Esophagus (tissue), 2 donors: ENCODE measurements at regions not wholly inside any gene's neighbourhood (a gene's known extent, or its start where the extent isn't known, plus 50 kb on each side); places are given as distances from the start of the nearest gene placed in this dataset.

Experiments
- H3K27ac ChIP-seq, 2 donors: one replicate each; pipeline ENCODE4 v1.5.1; 2013; ENCODE audit warnings: low read depth in 2 of 2, mild to moderate bottlenecking in 2 of 2, inconsistent platforms in 1 of 2, low read length in 1 of 2, moderate library complexity in 1 of 2
- H3K27me3 ChIP-seq, 2 donors: one replicate each; pipeline ENCODE4 v1.6.1; 2013; ENCODE audit warnings: low read length in 2 of 2, control low read depth in 1 of 2, mild to moderate bottlenecking in 1 of 2; ENCODE audit not compliant: insufficient read depth in 2 of 2, control insufficient read depth in 1 of 2
- H3K36me3 ChIP-seq, 2 donors: one replicate each; pipeline ENCODE4 v1.6.1; 2013; ENCODE audit warnings: low read length in 1 of 2; ENCODE audit not compliant: control insufficient read depth in 2 of 2, insufficient read depth in 2 of 2
- H3K4me1 ChIP-seq, 2 donors: one replicate each; pipeline ENCODE4 v1.6.1; 2013; ENCODE audit warnings: low read length in 1 of 2; ENCODE audit not compliant: control insufficient read depth in 2 of 2, insufficient read depth in 2 of 2
- H3K4me3 ChIP-seq, 2 donors: one replicate each; pipeline ENCODE4 v1.5.1; 2013; ENCODE audit warnings: low read length in 2 of 2, mild to moderate bottlenecking in 2 of 2, low read depth in 1 of 2, moderate library complexity in 1 of 2
- H3K9me3 ChIP-seq, 2 donors: one replicate each; pipeline ENCODE4 v1.6.1; 2013; ENCODE audit warnings: mild to moderate bottlenecking in 2 of 2, low read depth in 1 of 2, low read length in 1 of 2, moderate library complexity in 1 of 2; ENCODE audit not compliant: control insufficient read depth in 2 of 2, insufficient read depth in 1 of 2
- WGBS, 2 donors: extraction: QIAGEN DNeasy Blood & Tissue Kit; methylation state at CpG; one replicate each; pipeline ENCODE4 v1.1.7; 2013; 5-methylcytosine and 5-hydroxymethylcytosine counted together
- donor health status: healthy with polysubstance abuse.
- donor health status: Bipolar disorder and iron deficiency.

- no peaks in the 10 kb centered on the region for H3K36me3 ChIP-seq
- H3K9me3 ChIP-seq = no peaks in the 10 kb centered on the region
- H3K4me3 ChIP-seq = no peak overlapping the region
- H3K4me1 ChIP-seq = no peaks in the 10 kb centered on the region
- H3K27ac ChIP-seq = no peak overlapping the region
- H3K27me3 ChIP-seq = no peaks in the 10 kb centered on the region
- WGBS, 2 donors = 87 to 96% methylated on average over 4 of the region's 4 CpGs
Observed at GRCh38 chr2:120530781-120531180, 184.8 kb downstream of the INHBB start.

DNA sequence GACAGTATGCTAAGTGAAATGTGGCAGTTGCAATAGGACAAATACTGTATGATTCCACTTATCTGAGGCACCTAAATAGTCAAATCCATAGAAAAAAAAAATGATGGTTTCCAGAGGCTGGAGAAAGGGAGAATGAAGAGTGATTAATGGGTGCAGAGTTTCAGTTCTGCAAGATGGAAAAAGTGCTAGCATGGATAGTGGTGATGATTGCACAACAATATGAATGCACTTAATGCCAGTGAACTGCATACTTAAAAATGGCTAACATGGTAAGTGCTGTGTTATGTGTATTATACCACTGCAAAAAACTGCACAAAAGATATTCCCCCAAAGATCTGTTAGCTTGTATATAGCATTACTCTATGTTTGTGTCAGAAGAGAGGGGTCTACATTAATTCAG lies 185.4 kb downstream of the INHBB start:
- Histone ChIP-seq H3K4me1 (no peaks in the 10 kb centered on the region), H3K36me3 (no peaks in the 10 kb centered on the region), H3K27ac (no peak overlapping the region), H3K4me3 (no peak overlapping the region), H3K27me3 (no peaks in the 10 kb centered on the region), H3K9me3 (no peaks in the 10 kb centered on the region)

GRCh38 chr2:120531863-120532600 lies 186.1 kb downstream of the INHBB start:
- no peak overlapping the region for H3K27ac ChIP-seq

DNA sequence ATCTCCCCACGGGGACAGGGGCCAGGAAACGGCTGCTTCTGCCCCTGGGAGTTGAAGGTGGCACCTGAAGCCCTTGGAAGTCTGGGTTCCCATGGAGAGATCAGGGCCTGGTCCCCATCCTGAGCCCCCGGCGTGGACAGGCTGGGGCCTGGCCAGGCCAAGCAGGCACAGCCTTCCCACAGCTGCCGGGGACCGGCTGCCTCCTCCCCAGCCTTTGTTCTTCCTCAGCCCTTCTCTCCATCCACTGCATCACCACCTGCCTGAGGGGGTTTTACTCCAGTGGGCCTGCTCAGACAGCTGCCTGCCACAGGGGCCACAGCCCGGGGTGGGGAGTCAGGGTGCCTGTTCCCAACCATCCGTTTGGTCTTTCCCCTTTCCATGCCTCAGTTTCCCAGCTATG lies 187.7 kb downstream of the INHBB start:
- Histone ChIP-seq H3K4me3 (no peak overlapping the region), H3K9me3 (no peaks in the 10 kb centered on the region), H3K4me1 (no peaks in the 10 kb centered on the region), H3K36me3 (no peaks in the 10 kb centered on the region), H3K27ac (no peak overlapping the region), H3K27me3 (no peaks in the 10 kb centered on the region)
- 64 to 84% methylated on average over 8 of the region's 8 CpGs for WGBS, 2 donors

More at GRCh38 chr2:120531863-120532600, 186.1 kb downstream of the INHBB start:
- Histone ChIP-seq H3K36me3 (no peaks in the 10 kb centered on the region), H3K4me1 (no peaks in the 10 kb centered on the region), H3K27me3 (no peaks in the 10 kb centered on the region), H3K4me3 (no peak overlapping the region), H3K9me3 (no peaks in the 10 kb centered on the region)
- WGBS, 2 donors = 65 to 69% methylated on average over 4 of the region's 4 CpGs

DNA sequence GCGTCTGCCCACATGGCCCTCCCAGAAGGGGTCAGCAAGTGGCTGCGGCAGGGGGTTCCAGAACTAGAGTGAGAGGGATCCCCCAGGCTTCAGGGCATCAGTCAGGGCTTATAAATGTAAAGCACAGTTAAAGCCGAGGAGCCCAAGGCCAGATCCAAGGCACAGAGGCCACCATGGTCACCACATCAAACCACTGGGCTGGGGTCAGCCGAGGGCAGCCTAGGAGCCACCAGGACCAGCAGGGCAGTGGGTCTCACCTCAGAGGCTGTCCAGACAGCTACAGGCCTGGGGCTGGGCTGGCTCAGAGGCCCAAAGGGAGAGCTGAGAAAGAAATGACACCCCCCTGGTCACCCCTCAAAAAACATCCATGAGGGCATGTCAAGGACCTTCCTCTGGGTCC lies 188.5 kb downstream of the INHBB start:
- H3K4me3 ChIP-seq = no peak overlapping the region
- H3K4me1 ChIP-seq = no peaks in the 10 kb centered on the region
- H3K27ac ChIP-seq = no peak overlapping the region
- H3K27me3 ChIP-seq = no peaks in the 10 kb centered on the region
- H3K9me3 ChIP-seq = no peaks in the 10 kb centered on the region
- WGBS, 2 donors = 93 to 95% methylated on average over 4 of the region's 4 CpGs
- no peaks in the 10 kb centered on the region for H3K36me3 ChIP-seq

DNA sequence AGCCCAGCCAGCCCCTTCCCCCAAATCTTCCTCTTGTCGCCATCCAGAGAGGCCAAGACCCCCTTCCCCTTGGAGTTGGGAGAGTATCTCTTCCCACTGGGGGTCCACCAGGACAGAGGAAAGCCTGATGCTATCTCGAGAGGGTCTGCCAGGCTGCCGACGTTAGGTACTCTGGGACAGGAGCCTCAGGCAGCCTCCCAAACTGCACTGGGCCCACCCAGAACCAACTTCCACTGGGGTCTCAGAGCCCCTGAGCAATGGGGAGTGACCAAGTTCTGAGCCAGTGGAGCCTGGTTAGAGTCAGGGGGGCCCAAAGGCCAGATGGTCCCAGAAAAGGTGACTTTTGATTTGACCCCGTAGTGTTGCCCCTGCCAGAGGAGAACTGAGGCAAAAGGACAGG lies 189.1 kb downstream of the INHBB start:
- H3K4me1 ChIP-seq = no peaks in the 10 kb centered on the region
- no peaks in the 10 kb centered on the region for H3K9me3 ChIP-seq
- no peaks in the 10 kb centered on the region for H3K27me3 ChIP-seq
- H3K27ac ChIP-seq = no peak overlapping the region
- no peaks in the 10 kb centered on the region for H3K36me3 ChIP-seq
- H3K4me3 ChIP-seq = no peak overlapping the region
- WGBS, 2 donors = 81 to 89% methylated on average over 5 of the region's 5 CpGs

GRCh38 chr2:120536141-120536540 lies 190.2 kb downstream of the INHBB start:
- Histone ChIP-seq H3K4me1 (peaks cover 0 to 3% of the 10 kb centered on the region in 2 donors), H3K4me3 (no peak overlapping the region), H3K36me3 (no peaks in the 10 kb centered on the region), H3K27ac (no peak overlapping the region), H3K27me3 (no peaks in the 10 kb centered on the region), H3K9me3 (no peaks in the 10 kb centered on the region)
- WGBS, 2 donors = 85 to 89% methylated on average over 4 of the region's 4 CpGs

DNA sequence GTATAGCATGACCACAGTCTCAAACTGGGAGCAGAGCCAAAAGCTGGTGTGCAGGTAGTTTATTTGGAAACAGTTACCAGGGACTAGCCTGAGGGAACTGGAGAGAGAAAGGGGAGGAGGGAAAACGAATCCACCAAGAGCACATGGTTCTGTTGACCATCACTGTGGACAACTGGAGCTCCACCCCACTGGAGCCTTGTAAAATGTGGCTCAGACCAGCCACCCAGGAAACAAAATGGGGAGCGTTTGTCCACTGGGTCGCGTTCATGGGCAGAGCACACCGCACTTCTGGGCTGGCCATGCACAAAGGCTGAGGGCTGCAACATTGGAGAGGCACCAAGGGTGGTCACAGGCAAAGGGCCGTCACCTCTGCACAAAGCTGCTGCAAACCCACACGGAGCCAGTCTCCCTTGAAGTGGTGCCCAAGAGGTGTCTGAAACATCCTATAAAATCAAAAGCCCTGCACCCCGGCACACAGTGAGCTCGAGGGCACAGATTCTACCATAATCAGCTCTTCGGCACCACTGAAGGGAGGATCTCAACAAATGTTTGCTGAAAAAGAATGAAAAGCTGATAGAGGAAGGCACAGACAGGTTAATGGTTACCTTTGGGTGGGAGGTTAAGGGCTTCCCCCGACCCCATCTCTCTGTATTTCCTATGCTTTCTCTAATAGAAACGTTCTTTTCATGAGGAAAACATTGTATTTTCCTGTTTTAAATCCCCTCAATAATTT lies 192.9 kb downstream of the INHBB start:
- Histone ChIP-seq H3K36me3 (no peaks in the 10 kb centered on the region), H3K4me1 (peaks cover 0 to 6% of the 10 kb centered on the region in 2 donors), H3K4me3 (no peak overlapping the region), H3K27me3 (no peaks in the 10 kb centered on the region), H3K27ac (no peak overlapping the region), H3K9me3 (no peaks in the 10 kb centered on the region)
- 77% methylated on average over 12 of the region's 12 CpGs for WGBS, 2 donors

DNA sequence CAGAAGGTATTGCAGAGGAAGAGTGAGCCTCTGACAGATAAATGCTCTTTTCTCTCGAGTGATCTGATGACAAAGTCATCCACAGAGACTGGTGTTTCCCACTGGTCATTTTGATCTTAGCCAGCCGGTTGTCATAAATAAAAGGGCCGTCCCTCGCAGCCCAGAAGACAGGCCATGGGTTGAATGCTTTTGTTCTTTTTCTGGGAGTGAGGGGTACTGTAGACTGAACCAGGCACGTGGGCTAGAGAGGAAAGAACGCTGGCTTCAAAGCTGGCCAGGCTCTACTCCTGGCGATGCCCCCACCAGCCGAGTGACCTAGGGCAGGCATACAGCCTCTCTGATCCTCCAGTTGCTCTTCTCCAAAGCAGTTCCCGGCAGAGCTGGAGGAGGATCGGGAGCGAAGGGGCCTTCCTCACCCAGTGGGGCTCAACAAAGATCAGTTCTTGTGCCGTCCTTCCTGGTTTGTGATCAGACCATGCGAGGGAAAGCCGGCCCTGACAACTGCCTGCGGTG lies 193.5 kb downstream of the INHBB start:
- Histone ChIP-seq H3K4me3 (no peak overlapping the region), H3K27me3 (no peaks in the 10 kb centered on the region), H3K4me1 (peaks cover 0 to 6% of the 10 kb centered on the region in 2 donors), H3K27ac (no peak overlapping the region), H3K36me3 (no peaks in the 10 kb centered on the region), H3K9me3 (no peaks in the 10 kb centered on the region)
- WGBS, 2 donors = 90 to 93% methylated on average over 15 of the region's 15 CpGs
